Fibroblast of lung (primary cell): ENCODE measurements at regions not wholly inside any gene's neighbourhood (a gene's known extent, or its start where the extent isn't known, plus 50 kb on each side); places are given as distances from the start of the nearest gene placed in this dataset.

Source experiments
- DNase-seq, 2 donors: peaks; one replicate each; pipeline versions ENCODE4 v3.0.0 to v3.0.0-alpha.2; 2010; ENCODE audit warnings: low read depth in 2 of 2
- H2AFZ ChIP-seq: 2 replicates; pipeline ENCODE4 v1.5.1; 2012; ENCODE audit warnings: low read length, control low read depth, inconsistent platforms
- H3K27ac ChIP-seq: 2 replicates; pipeline ENCODE4 v1.5.1; 2011; ENCODE audit warnings: low read length, control low read depth; ENCODE audit not compliant: insufficient read depth
- H3K27me3 ChIP-seq: 2 replicates; pipeline ENCODE4 v1.5.1; 2011; ENCODE audit warnings: mild to moderate bottlenecking, low read length; ENCODE audit not compliant: control insufficient read depth, insufficient read depth
- H3K36me3 ChIP-seq: 2 replicates; pipeline ENCODE4 v1.5.1; 2011; ENCODE audit warnings: low read length; ENCODE audit not compliant: control insufficient read depth, insufficient read depth
- H3K4me1 ChIP-seq: 2 replicates; pipeline ENCODE4 v1.5.1; 2011; ENCODE audit warnings: low read length; ENCODE audit not compliant: control insufficient read depth, insufficient read depth; ENCODE audit errors: extremely low read depth
- H3K4me2 ChIP-seq: 2 replicates; pipeline ENCODE4 v1.5.1; 2011; ENCODE audit warnings: low read length, control low read depth; ENCODE audit not compliant: insufficient read depth; ENCODE audit errors: extremely low read depth
- H3K4me3 ChIP-seq, 4 experiments: fragments of 200-600 bp in 1 of 4; sonication (generic) in 1 of 4; replicated peaks in 1 of 4; 2 replicates each; pipeline ENCODE4 v1.5.1; 2011 to 2016; ENCODE audit warnings: low read length in 4 of 4, low read depth in 3 of 4, mild to moderate bottlenecking in 3 of 4, control low read depth in 2 of 4, inconsistent platforms in 1 of 4, mixed read lengths in 1 of 4; ENCODE audit not compliant: insufficient read depth in 1 of 4; ENCODE audit errors: control extremely low read depth in 1 of 4
- H3K79me2 ChIP-seq: 2 replicates; pipeline ENCODE4 v1.5.1; 2012; ENCODE audit warnings: mild to moderate bottlenecking, low read length, inconsistent platforms; ENCODE audit not compliant: control insufficient read depth, insufficient read depth
- H3K9ac ChIP-seq: 2 replicates; pipeline ENCODE4 v1.5.1; 2011; ENCODE audit warnings: mild to moderate bottlenecking, low read length, control low read depth; ENCODE audit not compliant: insufficient read depth
- H3K9me3 ChIP-seq: 2 replicates; pipeline ENCODE4 v1.5.1; 2012; ENCODE audit warnings: low read depth, low read length; ENCODE audit not compliant: control insufficient read depth, insufficient read depth
- H4K20me1 ChIP-seq: 2 replicates; pipeline ENCODE4 v1.5.1; 2011; ENCODE audit warnings: low read length; ENCODE audit not compliant: control insufficient read depth, insufficient read depth; ENCODE audit errors: extremely low read depth
- EZH2 ChIP-seq: IDR thresholded peaks from 2 replicates; pipeline ENCODE4 v1.5.1; 2012; ENCODE audit warnings: low read length, control low read depth, mild to moderate bottlenecking; ENCODE audit errors: missing control alignments
- TF ChIP-seq, protein P1 (sequence below), 2 donors: IDR thresholded peaks in 1 of 2; conservative IDR thresholded peaks in 1 of 2; 1 replicate in 1 of 2; 2 replicates in 1 of 2; pipeline ENCODE4 v1.5.1; 2011 to 2012; ENCODE audit warnings: low read length in 2 of 2, control low read depth in 1 of 2, inconsistent platforms in 1 of 2, low read depth in 1 of 2, mild to moderate bottlenecking in 1 of 2

- Histone ChIP-seq H3K79me2 (no peaks in the 10 kb centered on the region), H2AFZ (no peak overlapping the region), H4K20me1 (no peaks in the 10 kb centered on the region), H3K4me3 (no peak overlapping the region), H3K9ac (no peak overlapping the region), H3K36me3 (no peaks in the 10 kb centered on the region), H3K4me2 (no peak overlapping the region), H3K4me1 (no peaks in the 10 kb centered on the region), H3K27me3 (no peaks in the 10 kb centered on the region), H3K27ac (no peak overlapping the region), H3K9me3 (no peaks in the 10 kb centered on the region)
- DNase-seq = peak; percentile 18 to 52
- TF ChIP-seq, protein P1, sequence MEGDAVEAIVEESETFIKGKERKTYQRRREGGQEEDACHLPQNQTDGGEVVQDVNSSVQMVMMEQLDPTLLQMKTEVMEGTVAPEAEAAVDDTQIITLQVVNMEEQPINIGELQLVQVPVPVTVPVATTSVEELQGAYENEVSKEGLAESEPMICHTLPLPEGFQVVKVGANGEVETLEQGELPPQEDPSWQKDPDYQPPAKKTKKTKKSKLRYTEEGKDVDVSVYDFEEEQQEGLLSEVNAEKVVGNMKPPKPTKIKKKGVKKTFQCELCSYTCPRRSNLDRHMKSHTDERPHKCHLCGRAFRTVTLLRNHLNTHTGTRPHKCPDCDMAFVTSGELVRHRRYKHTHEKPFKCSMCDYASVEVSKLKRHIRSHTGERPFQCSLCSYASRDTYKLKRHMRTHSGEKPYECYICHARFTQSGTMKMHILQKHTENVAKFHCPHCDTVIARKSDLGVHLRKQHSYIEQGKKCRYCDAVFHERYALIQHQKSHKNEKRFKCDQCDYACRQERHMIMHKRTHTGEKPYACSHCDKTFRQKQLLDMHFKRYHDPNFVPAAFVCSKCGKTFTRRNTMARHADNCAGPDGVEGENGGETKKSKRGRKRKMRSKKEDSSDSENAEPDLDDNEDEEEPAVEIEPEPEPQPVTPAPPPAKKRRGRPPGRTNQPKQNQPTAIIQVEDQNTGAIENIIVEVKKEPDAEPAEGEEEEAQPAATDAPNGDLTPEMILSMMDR (conservative IDR thresholded peaks at IDR 0.05 in 1 of 2, IDR thresholded peaks at IDR 0.05 in 1 of 2; ENCODE audit: low read depth in 1 of 2, low read length in 2 of 2) = no peak
- TF ChIP-seq EZH2 = no peak
Measured at GRCh38 chr13:65725006-65725405, 1505.1 kb downstream of the PCDH9 start.

- H3K36me3 ChIP-seq = no peaks in the 10 kb centered on the region
- no peak overlapping the region for H3K27ac ChIP-seq
- peak; percentile 73 to 74 for DNase-seq
- TF ChIP-seq, protein P1 (conservative IDR thresholded peaks at IDR 0.05 in 1 of 2, IDR thresholded peaks at IDR 0.05 in 1 of 2; ENCODE audit: low read depth in 1 of 2, low read length in 2 of 2) = no peak
- no peak for TF ChIP-seq EZH2
- no peaks in the 10 kb centered on the region for H3K79me2 ChIP-seq
- H3K27me3 ChIP-seq = no peaks in the 10 kb centered on the region
- no peak overlapping the region for H3K4me3 ChIP-seq
- no peaks in the 10 kb centered on the region for H4K20me1 ChIP-seq
- no peaks in the 10 kb centered on the region for H3K4me1 ChIP-seq
- no peak overlapping the region for H3K9ac ChIP-seq
- H3K9me3 ChIP-seq = no peaks in the 10 kb centered on the region
- H2AFZ ChIP-seq = no peak overlapping the region
- no peak overlapping the region for H3K4me2 ChIP-seq
Measured at GRCh38 chr13:65724226-65724625, 1505.9 kb downstream of the PCDH9 start.

- Histone ChIP-seq H4K20me1 (no peaks in the 10 kb centered on the region), H3K79me2 (no peaks in the 10 kb centered on the region), H3K4me2 (no peak overlapping the region), H3K4me3 (no peak overlapping the region), H3K9me3 (no peaks in the 10 kb centered on the region), H3K4me1 (no peaks in the 10 kb centered on the region), H3K9ac (no peak overlapping the region), H3K27me3 (no peaks in the 10 kb centered on the region), H3K27ac (no peak overlapping the region), H2AFZ (no peak overlapping the region), H3K36me3 (no peaks in the 10 kb centered on the region)
- no peak for DNase-seq
- TF ChIP-seq EZH2 = no peak
- TF ChIP-seq, protein P1 (conservative IDR thresholded peaks at IDR 0.05 in 1 of 2, IDR thresholded peaks at IDR 0.05 in 1 of 2; ENCODE audit: low read depth in 1 of 2, low read length in 2 of 2) = no peak
Measured at GRCh38 chr13:65722506-65722905, 1507.6 kb downstream of the PCDH9 start.
